H1 (cell line): ENCODE measurements at regions not wholly inside any gene's neighbourhood (a gene's known extent, or its start where the extent isn't known, plus 50 kb on each side); places are given as distances from the start of the nearest gene placed in this dataset.

Source experiments
- CTCF ChIA-PET: fragments of 300-600 bp; sonication (Branson Sonifier 250); formaldehyde crosslinking; loops from one replicate; lab custom pipeline; 2021; ENCODE audit not compliant: partially characterized antibody; lab: Charles Lee
- POLR2A ChIA-PET: fragments of 300-600 bp; sonication (Branson Sonifier 250); formaldehyde crosslinking; loops from one replicate; lab custom pipeline; 2021; ENCODE audit warnings: inconsistent platforms; ENCODE audit not compliant: partially characterized antibody; lab: Charles Lee
- DNase-seq, 2 experiments: peaks; one replicate each; pipeline versions ENCODE4 v3.0.0 to v3.0.0-alpha.2; 2010 to 2022; ENCODE audit warnings: low spot score in 2 of 2, low read depth in 1 of 2, mixed read lengths in 1 of 2
- FAIRE-seq: peaks from 2 replicates; lab custom pipeline; 2011; peaks lifted over from hg19 to GRCh38; lab: Jason Lieb, UNC
- H2AFZ ChIP-seq: 2 replicates; pipeline ENCODE4 v1.8.1; 2012; ENCODE audit warnings: low read length, inconsistent platforms
- H2AK5ac ChIP-seq: 2 replicates; pipeline ENCODE4 v1.6.1; 2013; ENCODE audit warnings: low read depth, low read length
- H2BK120ac ChIP-seq: replicated peaks from 2 replicates; pipeline ENCODE3; 2013; ENCODE audit warnings: low read depth, low read length, inconsistent platforms
- H2BK12ac ChIP-seq: 2 replicates; pipeline ENCODE4 v1.6.1; 2013; ENCODE audit warnings: low read depth, low read length
- H2BK15ac ChIP-seq: 2 replicates; pipeline ENCODE4 v1.6.1; 2013; ENCODE audit warnings: low read length
- H2BK20ac ChIP-seq: 2 replicates; pipeline ENCODE4 v1.6.1; 2013; ENCODE audit warnings: low read length
- H2BK5ac ChIP-seq: 2 replicates; pipeline ENCODE4 v1.6.1; 2013; ENCODE audit warnings: low read depth, low read length
- H3K14ac ChIP-seq: 2 replicates; pipeline ENCODE4 v1.6.1; 2013; ENCODE audit warnings: inconsistent platforms; ENCODE audit not compliant: insufficient read length
- H3K18ac ChIP-seq: 2 replicates; pipeline ENCODE4 v1.6.1; 2013; ENCODE audit warnings: low read length; ENCODE audit errors: extremely low read depth
- H3K23ac ChIP-seq: 2 replicates; pipeline ENCODE4 v1.6.1; 2013; ENCODE audit warnings: inconsistent platforms; ENCODE audit not compliant: insufficient read length
- H3K23me2 ChIP-seq: 2 replicates; pipeline ENCODE4 v1.6.1; 2013; ENCODE audit warnings: low read depth, low read length
- H3K27ac ChIP-seq: 2 replicates; pipeline ENCODE4 v1.6.1; 2011; ENCODE audit warnings: low read depth, low read length, inconsistent platforms
- H3K27me3 ChIP-seq, 4 experiments: replicated peaks in 1 of 4; 1 replicate in 1 of 4; 2 replicates in 3 of 4; pipeline versions ENCODE4 v1.6.1 to v1.8.1; 2011 to 2013; ENCODE audit warnings: low read length in 3 of 4, mild to moderate bottlenecking in 3 of 4, inconsistent platforms in 2 of 4, mixed read lengths in 2 of 4, moderate library complexity in 1 of 4; ENCODE audit not compliant: control insufficient read depth in 3 of 4, insufficient read depth in 3 of 4; ENCODE audit errors: extremely low read depth in 1 of 4
- H3K36me3 ChIP-seq, 4 experiments: 2 replicates each; pipeline versions ENCODE4 v1.6.1 to v1.8.1; 2011 to 2013; ENCODE audit warnings: mild to moderate bottlenecking in 4 of 4, low read length in 3 of 4, moderate library complexity in 2 of 4, control low read depth in 1 of 4, inconsistent platforms in 1 of 4; ENCODE audit not compliant: insufficient read depth in 4 of 4, control insufficient read depth in 2 of 4
- H3K4ac ChIP-seq: replicated peaks from 2 replicates; pipeline ENCODE3; 2013; ENCODE audit warnings: low read length, low read depth, mixed read lengths, inconsistent platforms; ENCODE audit not compliant: insufficient read length
- H3K4me1 ChIP-seq, 4 experiments: replicated peaks in 1 of 4; 1 replicate in 1 of 4; 2 replicates in 3 of 4; pipeline versions ENCODE4 v1.6.1 to v1.8.1; 2011 to 2013; ENCODE audit warnings: low read length in 3 of 4, inconsistent platforms in 2 of 4, mixed read lengths in 1 of 4; ENCODE audit not compliant: insufficient read depth in 4 of 4, control insufficient read depth in 3 of 4
- H3K4me2 ChIP-seq, 2 experiments: 2 replicates each; pipeline versions ENCODE4 v1.6.1 to v1.8.1; 2011 to 2013; ENCODE audit warnings: low read depth in 2 of 2, low read length in 2 of 2, control low read depth in 1 of 2, inconsistent platforms in 1 of 2, mild to moderate bottlenecking in 1 of 2; ENCODE audit not compliant: insufficient read depth in 1 of 2
- H3K4me3 ChIP-seq, 4 experiments: fragments of 200-600, 300-600 bp in 1 of 4; sonication (generic), shearing (Covaris generic), sonication (Bioruptor Twin) in 1 of 4; 2 replicates each; pipeline versions ENCODE4 v1.5.1 to v1.8.1; 2011 to 2016; ENCODE audit warnings: low read length in 4 of 4, low read depth in 3 of 4, control low read depth in 2 of 4, inconsistent platforms in 2 of 4, mild to moderate bottlenecking in 2 of 4, mixed read lengths in 1 of 4, moderate library complexity in 1 of 4; ENCODE audit not compliant: insufficient read depth in 2 of 4; ENCODE audit errors: extremely low read depth in 1 of 4
- H3K56ac ChIP-seq: replicated peaks from 2 replicates; pipeline ENCODE3; 2013; ENCODE audit warnings: low read depth, mild to moderate bottlenecking, mixed read lengths, low read length, inconsistent platforms; ENCODE audit not compliant: insufficient read length
- H3K79me1 ChIP-seq: 2 replicates; pipeline ENCODE4 v1.6.1; 2013; ENCODE audit warnings: low read depth, low read length, control low read depth
- H3K79me2 ChIP-seq, 2 experiments: 2 replicates each; pipeline versions ENCODE4 v1.6.1 to v1.8.1; 2012 to 2013; ENCODE audit warnings: low read length in 2 of 2, mild to moderate bottlenecking in 2 of 2, inconsistent platforms in 1 of 2; ENCODE audit not compliant: insufficient read depth in 2 of 2, control insufficient read depth in 1 of 2
- H3K9ac ChIP-seq, 4 experiments: replicated peaks in 1 of 4; 1 replicate in 1 of 4; 2 replicates in 3 of 4; pipeline versions ENCODE4 v1.6.1 to v1.8.1; 2011 to 2013; ENCODE audit warnings: low read depth in 3 of 4, low read length in 3 of 4, control low read depth in 2 of 4, mild to moderate bottlenecking in 2 of 4, moderate library complexity in 2 of 4, inconsistent platforms in 1 of 4; ENCODE audit errors: extremely low read depth in 1 of 4
- H3K9me3 ChIP-seq, 2 experiments: 2 replicates each; pipeline versions ENCODE4 v1.6.1 to v1.8.1; 2012 to 2013; ENCODE audit warnings: mild to moderate bottlenecking in 2 of 2, moderate library complexity in 2 of 2, control low read depth in 1 of 2, inconsistent platforms in 1 of 2, low read depth in 1 of 2, low read length in 1 of 2, mixed read lengths in 1 of 2; ENCODE audit not compliant: insufficient read depth in 2 of 2
- H4K20me1 ChIP-seq, 2 experiments: replicated peaks in 1 of 2; 2 replicates each; pipeline versions ENCODE3 to v1.8.1; 2011 to 2013; ENCODE audit warnings: inconsistent platforms in 2 of 2, low read length in 2 of 2, mild to moderate bottlenecking in 1 of 2; ENCODE audit not compliant: insufficient read depth in 2 of 2, control insufficient read depth in 1 of 2
- H4K5ac ChIP-seq: 2 replicates; pipeline ENCODE4 v1.6.1; 2013; ENCODE audit warnings: low read length, low read depth, mixed read lengths, inconsistent platforms; ENCODE audit not compliant: insufficient read length
- H4K8ac ChIP-seq: 2 replicates; pipeline ENCODE4 v1.8.0; 2013; ENCODE audit warnings: mild to moderate bottlenecking, moderate library complexity, low read length, inconsistent platforms; ENCODE audit not compliant: insufficient read depth; ENCODE audit errors: extremely low read depth
- H4K91ac ChIP-seq: replicated peaks from 2 replicates; pipeline ENCODE3; 2013; ENCODE audit warnings: low read length, mixed read lengths, inconsistent platforms; ENCODE audit not compliant: insufficient read length
- E2F6 ChIP-seq: IDR thresholded peaks from 2 replicates; pipeline ENCODE4 v1.6.1; 2012; ENCODE audit warnings: inconsistent platforms

GRCh38 chr1:217025381-217025780, 302.2 kb upstream of the ESRRG start:
- H3K27me3 ChIP-seq: peaks cover 0 to 1% (median 0%) of the 10 kb centered on the region in 4 experiments; a peak in 1 of 7 replicates
- H2BK12ac ChIP-seq: no peak overlapping the region
- peaks cover 1% of the 10 kb centered on the region; the same call in 1 of the 2 replicates for H3K23me2 ChIP-seq
- H2AFZ ChIP-seq: no peak overlapping the region
- no peaks in the 10 kb centered on the region for H3K79me2 ChIP-seq
- FAIRE-seq (no peak), DNase-seq (no peak)
- no peak overlapping the region for H4K91ac ChIP-seq
- no peaks in the 10 kb centered on the region for H3K4me1 ChIP-seq
- H3K4me3 ChIP-seq: no peak overlapping the region
- no peak overlapping the region for H2BK5ac ChIP-seq
- H3K18ac ChIP-seq: no peak overlapping the region
- no peak overlapping the region for H2BK20ac ChIP-seq
- POLR2A ChIA-PET: no interaction called here
- H3K23ac ChIP-seq: no peak overlapping the region
- H3K4me2 ChIP-seq: no peak overlapping the region
- no peak overlapping the region for H4K8ac ChIP-seq
- no peak overlapping the region for H2BK15ac ChIP-seq
- H3K4ac ChIP-seq: no peak overlapping the region
- no peak for TF ChIP-seq E2F6
- H3K9ac ChIP-seq: no peak overlapping the region
- H4K5ac ChIP-seq: no peak overlapping the region
- no peak overlapping the region for H3K14ac ChIP-seq
- H3K56ac ChIP-seq: no peak overlapping the region
- H3K36me3 ChIP-seq: no peaks in the 10 kb centered on the region
- H2AK5ac ChIP-seq: no peak overlapping the region
- H3K9me3 ChIP-seq: no peaks in the 10 kb centered on the region
- CTCF ChIA-PET: no interaction called here
- no peaks in the 10 kb centered on the region for H4K20me1 ChIP-seq
- H3K79me1 ChIP-seq: no peaks in the 10 kb centered on the region
- H3K27ac ChIP-seq: no peak overlapping the region
- H2BK120ac ChIP-seq: no peak overlapping the region
